Epidermal melanocyte (primary cell): ENCODE measurements at regions not wholly inside any gene's neighbourhood (a gene's known extent, or its start where the extent isn't known, plus 50 kb on each side); places are given as distances from the start of the nearest gene placed in this dataset.
"Not testable (repeated sequence)": the region's sequence is repeated elsewhere in the genome, so short reads cannot be mapped to it uniquely, and the experiment has no call there.

Source experiments
- DNase-seq: peaks from one replicate; pipeline ENCODE4 v3.0.0; 2011; ENCODE audit warnings: low spot score; ENCODE audit not compliant: insufficient read length

DNA sequence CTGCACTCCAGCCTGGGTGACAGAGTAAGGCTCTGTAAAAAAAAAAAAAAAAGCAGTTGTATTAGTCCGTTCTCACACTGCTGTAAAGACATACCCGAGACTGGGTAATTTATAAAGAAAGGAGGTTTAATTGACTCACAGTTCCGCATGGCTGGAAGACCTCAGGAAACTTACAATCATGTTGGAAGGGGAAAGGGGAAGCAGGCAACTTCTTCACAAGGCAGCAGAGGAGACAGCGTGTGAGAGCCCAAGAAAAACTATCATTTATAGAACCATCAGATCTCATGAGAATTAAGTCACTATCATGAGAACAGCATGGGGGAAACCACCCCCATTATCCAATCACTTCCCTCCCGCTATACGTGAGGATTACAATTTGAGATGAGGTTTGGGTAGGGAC, 151.7 kb upstream of the NR5A2 start:
- DNase-seq: no peak

DNA sequence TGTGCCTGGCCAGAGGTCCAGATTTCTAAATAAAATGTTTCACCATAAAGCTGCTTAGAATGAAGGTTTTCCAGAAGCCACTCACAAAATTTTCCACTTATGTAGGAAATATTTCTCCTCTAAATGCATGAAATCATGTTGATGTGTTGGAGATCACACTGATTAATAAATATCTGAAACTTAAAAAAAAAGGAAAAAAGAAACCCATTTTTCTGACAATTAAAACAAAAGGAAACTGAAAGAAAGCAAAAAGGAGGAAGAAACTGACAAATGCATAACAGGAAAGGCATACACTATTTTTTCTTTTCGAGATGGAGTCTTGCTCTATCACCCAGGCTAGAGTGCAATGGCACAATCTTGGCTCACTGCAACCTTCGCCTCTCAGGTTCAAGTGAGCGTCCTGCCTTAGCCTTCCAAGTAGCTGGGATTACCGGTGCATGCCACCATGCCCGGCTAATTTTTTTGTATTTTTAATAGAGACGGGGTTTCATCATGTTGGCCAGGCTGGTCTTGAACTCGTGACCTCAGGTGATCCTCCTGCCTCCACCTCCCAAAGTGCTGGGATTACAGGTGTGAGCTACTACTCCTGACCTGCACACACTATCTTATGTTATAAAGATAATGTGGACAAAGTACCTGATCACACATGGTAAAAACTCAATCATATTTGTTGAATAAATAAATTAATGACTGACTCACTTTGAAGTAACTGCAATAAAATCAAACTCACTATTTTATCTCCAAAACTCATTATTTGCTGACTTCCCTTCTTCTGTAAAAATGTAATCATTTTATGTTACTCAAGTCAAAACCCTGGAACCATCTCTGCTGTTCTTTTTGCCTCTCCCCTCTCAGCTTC, 149.8 kb upstream of the NR5A2 start:
- DNase-seq: no peak

- DNase-seq: no peak
Measured at GRCh38 chr1:199878823-199879222, 148.7 kb upstream of the NR5A2 start.

GRCh38 chr1:199898654-199899053, 128.9 kb upstream of the NR5A2 start:
- DNase-seq: no peak

GRCh38 chr1:199901341-199901740, 126.2 kb upstream of the NR5A2 start:
- DNase-seq: no peak

DNA sequence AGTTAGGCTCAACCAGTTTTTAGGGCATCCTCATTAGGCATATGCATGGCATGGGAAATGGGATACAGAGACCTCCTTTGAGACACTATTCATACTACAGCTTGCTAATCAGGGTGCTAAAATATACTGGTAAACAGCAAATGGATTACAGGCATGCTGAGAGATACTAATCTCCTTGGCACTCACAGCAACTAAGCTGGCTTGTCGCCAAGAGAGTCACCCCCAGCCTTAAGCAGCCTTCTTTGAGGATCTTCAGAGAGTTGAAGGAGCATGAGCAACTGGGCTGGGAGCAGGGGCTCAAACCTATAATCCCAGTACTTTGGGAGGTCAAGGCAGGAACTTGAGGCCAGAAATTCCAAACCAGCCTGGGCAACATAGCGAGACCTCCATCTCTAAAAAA, 120.1 kb upstream of the NR5A2 start:
- no peak for DNase-seq

DNA sequence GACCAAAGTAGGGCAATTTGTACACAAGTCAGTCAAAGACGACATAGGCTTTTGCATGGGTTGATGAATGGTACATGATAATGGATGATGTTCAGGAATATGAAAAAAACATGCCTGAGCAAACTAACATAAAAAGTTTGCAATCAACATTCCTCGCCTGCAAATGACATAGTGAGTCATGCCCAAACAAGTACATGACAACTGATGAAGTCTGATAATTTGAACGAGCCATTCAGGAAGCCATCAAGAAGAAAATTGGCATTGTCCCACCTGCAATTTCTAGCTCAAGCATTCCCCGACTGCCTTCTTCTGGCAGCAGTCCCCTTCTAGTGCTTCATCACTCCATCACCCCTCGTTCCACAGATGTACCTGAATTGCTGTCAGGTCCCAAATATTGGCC, 118.4 kb upstream of the NR5A2 start:
- DNase-seq: no peak

DNA sequence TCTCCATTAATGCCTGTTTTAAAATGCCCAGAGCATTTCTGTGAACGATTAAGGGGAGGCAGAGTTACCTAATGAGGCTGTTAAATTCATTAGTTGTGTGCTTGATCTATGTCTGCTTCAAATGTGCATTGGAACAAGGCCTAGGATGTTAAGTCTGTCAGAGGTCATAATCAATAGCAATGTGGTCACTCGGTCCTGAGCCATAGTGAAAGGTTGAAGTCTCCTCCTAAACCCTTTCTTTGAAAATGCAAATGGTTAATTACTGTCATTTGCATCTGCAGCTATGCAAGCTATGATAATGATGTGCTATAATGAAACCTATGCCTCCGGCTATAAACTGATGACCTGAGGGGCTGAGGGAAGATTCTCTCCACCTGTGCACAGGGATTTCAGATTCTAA, 114.2 kb upstream of the NR5A2 start:
- DNase-seq: no peak

DNA sequence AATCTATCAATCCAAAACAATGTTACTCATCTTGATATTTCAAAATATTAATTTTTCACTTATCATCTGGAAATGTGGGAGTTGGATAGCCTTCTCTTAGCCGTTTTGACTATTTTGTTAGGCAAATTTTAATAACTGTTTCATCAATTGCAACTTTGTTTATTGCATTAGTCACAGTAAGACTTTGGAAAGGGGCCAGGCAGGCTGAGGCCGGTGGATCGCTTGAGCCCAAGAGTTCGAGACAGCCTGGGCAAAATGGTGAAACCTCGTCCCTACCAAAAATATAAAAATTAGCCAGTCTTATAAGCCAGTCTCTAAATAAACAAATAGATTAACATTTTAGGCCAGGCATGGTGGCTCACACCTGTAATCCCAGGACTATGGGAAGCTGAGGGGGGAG, 113.0 kb upstream of the NR5A2 start:
- no peak for DNase-seq

- no peak for DNase-seq
Measured at GRCh38 chr1:199918196-199918769, 109.2 kb upstream of the NR5A2 start.

DNA sequence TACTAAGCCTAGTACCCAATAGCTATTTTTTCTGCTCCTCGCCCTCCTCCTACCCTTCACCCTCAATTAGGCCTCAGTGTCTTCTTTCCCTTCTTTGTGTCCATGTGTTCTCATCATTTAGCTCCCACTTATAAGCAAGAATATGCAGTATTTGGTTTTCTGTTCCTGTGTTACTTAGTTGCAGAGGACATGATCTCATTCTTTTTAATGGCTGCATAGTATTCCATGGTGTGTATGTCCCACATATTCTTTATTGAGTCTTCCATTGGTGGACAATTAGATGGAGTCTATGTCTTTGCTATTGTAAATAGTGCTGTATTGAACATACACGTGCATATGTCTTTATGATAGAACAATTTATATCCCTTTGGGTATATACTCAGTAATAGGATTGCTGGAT, 106.9 kb upstream of the NR5A2 start:
- no peak for DNase-seq

- no peak for DNase-seq
Measured at GRCh38 chr1:199929556-199929955, 98.0 kb upstream of the NR5A2 start.

- not testable (repeated sequence) for DNase-seq
Measured at GRCh38 chr1:199930067-199930466, 97.4 kb upstream of the NR5A2 start.

DNA sequence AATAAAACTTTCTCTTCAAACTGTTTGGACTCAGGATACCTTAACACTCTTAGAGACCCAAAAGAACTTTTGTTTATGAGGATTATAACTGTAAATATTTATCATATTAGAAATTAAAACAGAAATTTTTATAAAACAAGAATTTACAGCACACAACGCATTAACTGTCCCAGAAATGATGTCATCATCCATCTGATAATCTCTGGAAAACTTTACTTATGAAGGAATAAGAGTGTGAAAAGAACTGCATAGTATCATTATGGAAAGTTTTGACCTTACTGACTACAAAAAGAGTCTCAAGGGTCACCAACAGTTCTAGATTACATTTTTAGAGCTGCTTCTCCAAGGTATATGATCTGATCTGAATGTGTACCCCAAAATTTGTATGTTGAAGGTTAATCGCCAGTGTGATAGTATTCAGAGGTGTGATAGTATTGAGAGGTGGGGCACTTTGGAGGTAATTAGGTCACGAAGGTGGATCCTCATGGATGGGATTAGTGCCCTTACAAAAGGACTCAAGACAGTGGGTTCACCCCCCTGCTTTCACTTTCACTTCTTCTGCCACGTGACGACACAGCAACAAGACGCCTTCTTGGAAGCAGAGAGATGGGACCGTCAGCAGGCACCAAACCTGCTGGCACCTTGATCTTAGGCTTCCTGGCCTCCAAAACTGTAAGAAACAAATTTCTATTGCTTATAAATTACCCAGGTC, 95.7 kb upstream of the NR5A2 start:
- no peak for DNase-seq

DNA sequence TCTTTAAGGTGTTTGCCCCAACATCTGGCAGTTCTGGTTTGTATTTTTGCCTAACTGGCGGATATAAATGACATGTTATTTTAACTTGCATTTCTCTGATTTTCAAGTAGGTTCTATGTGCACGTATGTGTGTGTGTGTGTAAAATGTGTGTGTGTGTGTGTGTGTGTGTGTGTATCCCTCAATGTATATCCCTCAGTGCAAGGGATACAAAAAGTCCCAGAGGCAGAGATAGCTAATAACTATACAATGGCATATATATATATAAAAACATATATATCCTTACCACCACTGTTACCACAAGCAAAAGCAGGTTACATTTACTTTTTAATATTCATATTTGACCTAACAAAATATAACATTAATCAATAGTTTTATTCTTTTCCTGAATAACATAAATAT, 95.0 kb upstream of the NR5A2 start:
- DNase-seq: no peak

DNA sequence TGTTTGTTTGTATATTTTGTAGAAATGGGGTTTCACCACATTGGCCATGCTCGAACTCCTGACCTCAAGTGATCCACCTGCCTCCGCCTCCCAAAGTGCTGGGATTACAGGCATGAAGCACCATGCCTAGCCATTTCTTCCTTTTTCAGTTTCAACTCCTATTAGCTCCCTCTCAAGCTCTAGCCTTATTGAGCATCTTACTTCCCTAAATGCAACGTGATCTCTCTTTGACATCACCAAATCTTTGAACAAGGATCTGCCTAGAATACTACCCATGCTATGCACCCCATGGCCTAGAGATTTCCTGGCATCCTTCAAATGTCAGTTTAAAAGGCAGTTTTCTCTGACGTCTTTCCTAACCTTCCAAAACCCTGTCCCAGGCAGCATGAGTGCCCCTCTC, 91.1 kb upstream of the NR5A2 start:
- DNase-seq: no peak

DNA sequence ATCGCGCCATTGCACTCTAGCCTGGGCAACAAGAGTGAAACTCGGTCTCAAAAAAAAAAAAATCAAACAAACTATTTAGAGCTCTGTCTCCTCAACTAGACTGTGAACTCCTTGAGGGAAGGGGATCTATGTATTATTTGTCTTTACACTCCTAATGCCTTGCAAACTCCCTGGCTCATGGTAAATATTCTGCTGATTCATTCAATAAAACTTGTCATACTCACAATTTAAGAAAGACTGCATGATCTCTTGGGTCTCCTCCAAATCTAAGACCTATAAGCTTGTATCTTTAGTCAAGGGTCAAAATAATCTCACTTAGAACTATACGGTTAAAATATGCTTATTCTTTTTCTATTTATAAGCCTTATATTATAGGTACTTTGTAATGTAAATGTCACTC, 90.3 kb upstream of the NR5A2 start:
- no peak for DNase-seq

DNA sequence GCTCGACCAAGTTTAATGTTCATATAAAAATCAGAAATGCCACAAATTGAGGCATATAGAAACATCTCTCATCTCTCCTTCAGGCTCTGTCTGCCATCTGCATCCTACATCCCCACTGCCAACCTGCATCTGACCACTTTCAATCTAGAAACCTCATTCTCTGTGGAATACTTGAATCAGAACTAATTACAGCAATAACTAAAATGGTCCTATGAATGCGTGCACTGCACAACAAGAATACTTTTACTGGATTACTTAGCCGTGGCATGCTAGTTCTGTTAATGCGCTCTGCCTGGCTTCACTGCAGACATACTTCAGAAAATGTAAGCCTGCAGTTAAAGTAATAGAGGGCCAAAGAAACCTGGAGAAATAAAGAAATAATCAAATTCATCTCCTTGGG, 89.8 kb upstream of the NR5A2 start:
- no peak for DNase-seq

GRCh38 chr1:199944986-199945385, 82.5 kb upstream of the NR5A2 start:
- DNase-seq: no peak

GRCh38 chr1:199945591-199945990, 81.9 kb upstream of the NR5A2 start:
- no peak for DNase-seq

DNA sequence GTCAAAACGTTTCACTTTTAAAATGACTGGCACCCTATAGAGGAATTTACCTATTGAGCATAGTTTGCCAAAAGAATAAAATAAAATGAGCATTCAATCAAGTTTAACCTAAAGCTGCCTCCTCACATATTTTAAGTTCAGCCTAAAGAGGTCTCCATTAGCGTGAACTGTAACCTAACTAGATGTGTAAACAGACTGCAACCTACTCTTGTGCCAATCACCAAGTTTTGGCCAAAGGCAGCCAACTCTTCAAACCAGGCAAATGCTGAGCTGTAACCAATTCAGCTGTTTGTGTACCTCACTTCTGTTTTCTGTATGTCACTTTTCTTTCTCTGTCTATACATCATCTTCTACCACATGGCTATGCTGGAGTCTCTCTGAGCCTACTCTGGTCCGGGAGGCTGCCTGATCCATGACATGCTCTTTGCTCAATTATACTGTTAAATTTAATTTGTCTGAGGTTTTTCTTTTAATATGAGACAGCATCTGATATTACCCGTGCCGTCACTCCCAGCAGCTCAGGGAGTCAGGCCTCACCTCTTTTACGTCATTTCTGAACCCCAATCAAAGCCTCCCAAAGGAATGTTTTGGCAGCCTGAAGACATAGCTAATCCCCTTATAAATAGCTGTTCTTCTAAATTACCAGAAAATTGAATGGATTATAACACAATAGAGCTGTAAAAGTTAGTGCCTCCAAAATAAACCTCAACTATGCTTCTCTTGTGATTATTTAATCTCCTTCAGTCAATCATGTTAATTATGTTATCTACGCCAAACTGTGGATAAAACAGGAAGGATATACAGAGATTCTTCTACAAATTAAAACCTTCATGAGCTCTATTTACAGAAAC, 81.0 kb upstream of the NR5A2 start:
- no peak for DNase-seq
